DMS79 treated with DMSO at 0.1 percent for 48 hours (cell line): ENCODE measurements at regions not wholly inside any gene's neighbourhood (a gene's known extent, or its start where the extent isn't known, plus 50 kb on each side); places are given as distances from the start of the nearest gene placed in this dataset.
"Not testable (repeated sequence)": the region's sequence is repeated elsewhere in the genome, so short reads cannot be mapped to it uniquely, and the experiment has no call there.

ENCODE experiments used
- DNase-seq: peaks from one replicate; lab custom pipeline; 2025; lab: John Stamatoyannopoulos, UW

DNA sequence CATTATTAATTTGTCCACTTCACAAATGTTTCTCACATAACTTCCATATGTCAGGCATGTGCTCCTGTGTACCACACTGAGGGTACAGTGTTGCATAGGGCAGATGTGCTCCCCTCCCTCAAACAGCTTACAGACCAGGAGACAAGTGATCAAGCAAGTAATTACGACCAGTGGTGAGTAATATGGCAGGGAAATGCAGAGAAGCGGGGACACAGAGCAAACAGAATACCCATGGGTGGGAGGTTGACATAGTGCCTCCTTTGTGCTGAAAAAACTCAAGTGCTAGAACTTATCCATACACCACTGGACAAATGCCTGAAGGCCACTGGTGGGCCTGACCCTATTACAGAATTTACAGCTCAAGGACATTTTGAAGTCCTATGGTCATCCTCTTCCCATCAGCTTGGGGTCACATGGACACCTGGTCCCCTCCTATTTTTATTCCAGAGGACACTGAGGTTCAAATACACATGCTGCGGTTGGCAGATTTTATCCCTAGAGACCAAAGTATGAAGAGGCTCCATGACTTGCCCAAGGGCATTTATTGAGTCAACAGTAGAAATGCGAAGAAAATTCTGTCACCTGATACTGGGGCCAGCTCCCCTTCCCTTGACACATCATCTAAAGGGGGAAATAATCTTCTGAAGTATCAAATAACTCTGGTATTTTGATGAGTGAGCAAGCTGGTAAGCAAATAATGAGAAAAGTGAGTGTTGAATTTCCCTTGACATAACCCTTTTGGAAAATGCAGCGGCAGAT lies 116.6 kb downstream of the QRSL1 start:
- peak; percentile 65 for DNase-seq

DNA sequence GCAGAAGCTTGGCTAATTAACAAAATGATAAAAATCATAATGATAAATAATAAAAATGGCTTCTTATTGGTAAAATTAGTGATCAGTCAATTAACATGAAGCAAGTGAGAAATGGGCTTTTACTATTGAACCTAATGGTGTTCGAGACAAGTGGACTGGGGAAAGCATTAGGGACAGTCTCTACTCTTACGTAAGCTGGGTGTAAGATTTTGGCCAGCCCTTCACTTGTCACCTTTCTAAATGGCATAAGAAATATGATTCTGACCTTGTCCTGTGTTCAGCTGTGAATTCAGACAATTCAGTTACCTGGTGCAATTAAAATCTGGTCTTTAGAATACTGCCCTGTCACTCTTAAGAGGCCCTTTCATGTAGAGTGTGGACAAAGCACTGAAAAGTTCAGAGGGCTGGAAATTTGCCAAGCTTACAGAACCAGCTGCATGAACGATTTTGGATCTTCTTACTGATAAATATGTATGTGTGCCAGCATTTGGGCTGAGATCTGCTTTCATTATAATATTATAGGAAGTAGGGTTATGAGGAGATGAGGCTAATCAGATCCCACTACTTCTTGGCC lies 115.9 kb downstream of the QRSL1 start:
- DNase-seq: peak; percentile 52

DNA sequence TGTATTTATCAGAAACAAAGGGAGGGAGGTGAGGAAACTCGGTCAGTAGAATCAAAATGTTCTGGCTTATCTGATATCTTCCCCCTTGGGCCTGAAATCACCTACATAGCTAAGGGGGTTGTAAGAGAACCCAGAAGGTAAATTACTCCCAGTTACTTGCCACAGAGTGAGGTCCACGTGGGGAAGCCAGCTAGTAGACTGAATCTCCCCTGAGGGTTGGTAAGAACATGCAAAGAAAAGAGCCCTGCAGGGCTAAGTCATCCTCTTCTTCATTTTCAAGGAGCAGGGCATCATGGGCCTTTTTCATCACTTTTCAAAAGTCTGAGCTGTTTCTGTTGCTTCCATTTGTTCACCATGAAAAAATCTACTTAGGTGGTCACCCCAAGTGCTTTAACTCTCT lies 115.4 kb downstream of the QRSL1 start:
- DNase-seq: no peak

DNA sequence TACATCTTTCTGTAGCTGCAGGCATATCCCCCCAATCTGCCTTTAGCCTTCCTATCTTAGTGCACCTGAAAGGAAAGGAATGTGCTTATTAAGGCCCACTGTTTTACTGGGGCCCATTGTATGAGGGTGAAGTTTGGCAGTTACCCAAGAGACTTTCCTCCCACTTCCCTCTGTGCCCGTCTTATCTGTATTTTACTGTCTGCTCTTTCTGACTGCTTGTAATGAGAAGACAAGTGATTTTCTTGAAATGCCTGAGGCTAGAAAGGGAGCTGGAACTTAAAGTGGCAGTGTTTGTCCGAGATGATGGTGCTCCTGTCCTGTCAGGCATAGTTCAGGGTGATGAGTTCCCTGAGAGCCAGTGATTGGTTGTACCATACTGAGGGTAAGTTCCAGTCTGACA lies 114.7 kb downstream of the QRSL1 start:
- not testable (repeated sequence) for DNase-seq

DNA sequence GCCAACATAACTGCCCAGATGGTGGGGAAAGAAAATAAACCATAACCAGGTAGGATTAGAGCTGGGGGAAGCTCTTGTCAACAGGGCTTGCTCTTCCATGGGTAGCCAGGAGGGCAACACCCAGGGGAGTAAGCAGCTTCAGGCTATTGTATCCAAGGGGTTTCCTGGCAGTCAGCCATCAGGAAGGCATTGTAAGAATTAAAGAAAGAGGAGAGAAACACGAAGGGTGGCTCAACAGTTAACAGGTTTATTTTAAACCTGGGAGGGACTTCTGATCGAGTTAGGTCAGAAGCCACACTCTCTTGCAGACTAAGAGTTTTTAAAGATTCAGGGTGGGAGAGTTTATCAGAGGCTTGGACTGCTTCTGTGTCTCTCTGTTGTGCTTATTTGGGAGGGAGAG lies 114.2 kb downstream of the QRSL1 start:
- DNase-seq: no peak

DNA sequence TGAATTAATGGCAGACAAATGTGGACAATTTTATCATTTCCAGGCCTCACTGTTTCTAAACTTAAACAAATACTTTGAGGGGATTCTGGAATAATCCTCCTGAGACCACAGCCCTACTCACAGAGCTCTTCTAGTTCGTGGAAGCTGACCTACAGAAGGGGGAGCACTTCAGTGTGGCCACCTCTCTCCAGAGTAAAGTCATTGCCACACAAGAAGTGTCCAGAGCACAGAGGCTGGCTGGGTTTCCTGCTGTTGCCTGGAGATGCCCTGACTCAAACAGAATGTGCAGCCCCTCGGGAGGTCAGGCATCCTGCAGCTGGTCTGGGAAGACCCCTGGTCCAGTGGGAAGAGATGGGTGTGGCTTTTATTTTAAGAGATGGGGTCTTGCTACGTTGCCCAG lies 110.9 kb downstream of the QRSL1 start:
- no peak for DNase-seq

DNA sequence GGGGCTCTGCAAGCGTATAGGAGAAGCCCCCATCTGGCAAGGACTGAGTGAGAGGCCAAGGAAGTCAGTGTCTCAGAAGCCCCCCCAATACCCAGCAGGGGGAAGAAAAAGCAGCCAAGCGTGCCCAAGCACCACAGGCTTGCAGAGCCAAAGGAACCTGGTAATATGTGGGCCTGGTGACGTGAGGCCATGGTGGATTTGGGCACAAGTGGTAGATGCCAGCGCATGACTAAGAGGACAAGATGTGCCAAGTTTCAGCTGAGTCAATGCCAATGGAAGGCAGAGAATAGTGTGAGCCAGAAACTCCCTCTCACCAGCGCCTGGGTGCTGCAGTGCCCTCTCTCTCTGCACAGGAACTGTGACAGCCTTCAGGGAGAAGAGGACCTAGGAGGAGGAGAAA lies 110.0 kb downstream of the QRSL1 start:
- DNase-seq: peak; percentile 70

DNA sequence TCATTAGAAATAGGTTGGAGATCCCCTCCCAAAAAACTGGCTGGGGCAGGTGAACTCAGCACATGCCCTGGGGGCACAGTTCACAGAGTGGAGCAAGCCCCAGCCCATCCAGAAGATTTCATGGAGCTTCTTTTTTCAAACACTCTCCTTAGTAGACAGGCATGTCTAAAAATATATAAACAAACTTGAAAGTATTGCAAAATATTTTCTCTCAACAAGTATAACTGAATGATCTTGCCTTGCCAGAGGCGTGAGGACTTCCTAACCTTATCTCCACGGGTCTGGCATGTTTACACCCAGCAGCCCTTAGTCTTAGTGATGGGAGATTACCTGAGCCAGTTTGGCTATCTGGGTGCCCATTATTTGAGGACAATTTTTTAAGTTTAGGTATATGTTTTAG lies 107.1 kb downstream of the QRSL1 start:
- DNase-seq: no peak

DNA sequence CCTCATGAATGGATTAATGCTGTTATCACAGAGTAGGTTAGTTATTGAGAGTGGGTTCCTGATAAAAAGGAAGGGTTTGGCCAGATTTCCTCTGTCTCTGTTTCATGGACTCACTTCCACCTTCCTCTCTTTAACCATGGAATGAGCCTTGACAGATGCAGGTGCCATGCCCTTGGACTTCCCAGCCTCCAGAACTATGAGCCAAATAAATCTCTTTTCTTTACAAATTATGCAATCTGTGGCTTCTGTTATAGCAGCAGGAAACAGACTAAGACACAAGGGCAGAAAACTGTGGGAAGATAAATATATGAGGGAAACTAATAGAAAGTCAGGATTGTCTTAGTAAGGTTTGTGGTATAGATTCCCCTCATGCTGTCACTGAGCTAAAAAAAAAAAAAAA lies 106.5 kb downstream of the QRSL1 start:
- no peak for DNase-seq

DNA sequence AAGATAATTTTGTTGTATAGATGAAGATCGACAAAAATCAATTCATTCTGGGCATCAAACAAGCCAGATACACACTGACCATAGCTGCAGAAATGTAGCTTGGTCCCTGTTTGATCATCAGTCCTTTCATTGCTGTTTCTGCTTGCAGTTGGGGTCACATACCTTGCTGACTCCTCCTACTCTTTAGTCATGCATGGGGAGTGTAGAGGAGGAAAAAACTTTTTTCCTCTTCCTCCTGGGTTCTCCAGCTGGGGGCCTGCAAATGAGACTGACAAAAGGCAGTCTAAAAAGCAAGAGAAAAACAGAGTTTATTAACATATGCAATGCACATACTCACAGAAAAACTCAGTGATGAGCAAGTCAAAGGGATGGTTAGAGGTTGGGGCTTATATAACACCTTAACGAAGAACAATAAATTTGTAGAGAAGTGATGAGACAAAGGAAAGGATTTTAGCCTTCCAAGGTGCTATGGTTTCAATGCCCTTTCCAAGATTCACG lies 105.8 kb downstream of the QRSL1 start:
- DNase-seq: no peak

DNA sequence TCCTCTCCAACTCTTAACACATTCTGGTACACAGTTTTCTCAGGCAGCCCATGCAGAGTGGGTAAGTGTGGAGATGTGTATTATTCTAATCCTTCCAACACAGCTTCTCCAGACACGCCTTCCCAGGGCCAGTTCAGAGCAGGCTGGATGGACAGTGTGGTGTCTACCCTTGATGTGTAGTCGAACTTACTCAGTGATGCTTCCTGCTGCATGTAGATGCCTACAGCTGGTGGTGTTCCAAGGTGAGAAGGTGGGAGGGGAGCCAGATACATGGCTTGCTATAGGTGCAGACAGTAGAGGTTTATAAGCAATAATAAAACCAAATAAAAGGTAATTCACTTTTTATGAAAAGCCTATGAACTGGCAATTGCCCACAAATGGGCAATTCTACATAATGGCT lies 104.0 kb downstream of the QRSL1 start:
- DNase-seq: no peak

DNA sequence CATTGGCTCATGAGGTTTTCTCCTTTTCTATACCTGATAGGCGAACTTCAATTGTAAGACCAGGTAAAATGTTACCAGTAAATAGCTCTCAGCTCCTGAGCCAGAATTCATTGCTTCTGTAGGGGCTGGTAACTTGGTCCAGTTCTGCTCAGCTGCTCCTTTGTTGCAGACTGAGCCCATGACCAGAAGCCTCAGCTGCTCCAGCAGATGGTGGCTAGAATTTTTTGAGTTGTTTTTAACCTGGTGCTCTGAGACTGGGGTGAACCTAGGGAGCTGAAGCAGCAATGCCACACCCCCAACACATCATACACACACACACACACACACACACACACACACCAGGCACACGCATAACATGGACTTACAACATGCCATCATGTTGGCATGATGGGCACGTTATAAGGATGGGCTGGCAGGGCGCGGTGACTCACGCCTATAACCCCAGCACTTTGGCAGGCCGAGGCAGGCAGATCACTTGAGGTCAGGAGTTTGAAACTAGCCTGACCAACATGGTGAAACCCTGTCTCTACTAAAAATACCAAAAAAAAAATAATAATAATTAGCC lies 103.1 kb downstream of the QRSL1 start:
- no peak for DNase-seq

DNA sequence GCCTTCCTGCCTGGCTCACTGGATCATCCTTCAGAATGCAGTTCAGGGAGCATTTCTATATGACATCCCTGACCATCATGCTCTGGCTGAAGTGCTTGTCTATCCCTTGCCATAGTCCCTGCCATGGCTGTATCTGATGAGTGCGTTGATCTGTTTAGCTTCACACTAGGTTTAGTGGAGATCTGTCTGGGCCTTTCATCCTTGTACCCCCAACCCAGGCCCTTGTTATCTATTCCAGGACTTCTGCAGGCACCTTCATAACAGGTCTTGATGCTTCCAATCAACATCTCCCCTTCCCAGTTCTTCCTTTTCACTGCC lies 102.4 kb downstream of the QRSL1 start:
- DNase-seq: no peak

DNA sequence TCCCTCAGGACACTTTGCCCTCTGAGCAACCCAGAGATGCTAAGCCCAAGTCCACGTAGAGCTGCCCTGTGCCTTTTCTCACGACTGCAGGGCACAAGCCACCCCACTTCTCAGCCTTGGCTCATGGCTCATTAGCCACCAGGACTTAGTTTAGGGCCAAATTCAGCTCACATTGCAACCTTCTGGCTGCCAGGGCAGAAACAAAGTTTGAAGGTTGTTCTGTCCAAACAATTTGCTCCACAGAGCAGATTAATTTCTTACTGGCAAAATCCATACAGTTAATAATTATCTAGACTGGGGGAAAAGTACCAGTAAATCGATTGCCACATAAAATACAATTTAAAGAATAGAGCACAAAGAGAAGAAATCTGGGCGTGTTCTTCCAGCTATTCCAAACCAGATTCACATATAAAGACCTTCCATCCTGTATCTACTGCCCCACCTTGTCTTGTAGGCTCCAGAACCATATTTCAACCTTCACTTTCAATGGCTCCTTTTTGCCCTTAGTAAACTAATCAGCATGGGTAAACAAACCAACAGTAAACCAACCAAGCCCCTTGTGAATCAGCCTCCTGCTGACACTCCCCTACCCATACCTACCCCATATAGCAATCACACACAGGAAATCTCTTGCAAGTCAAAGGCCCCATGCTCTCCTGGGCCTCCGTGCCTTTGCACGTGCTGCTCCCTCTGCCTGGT lies 101.9 kb downstream of the QRSL1 start:
- DNase-seq: no peak

DNA sequence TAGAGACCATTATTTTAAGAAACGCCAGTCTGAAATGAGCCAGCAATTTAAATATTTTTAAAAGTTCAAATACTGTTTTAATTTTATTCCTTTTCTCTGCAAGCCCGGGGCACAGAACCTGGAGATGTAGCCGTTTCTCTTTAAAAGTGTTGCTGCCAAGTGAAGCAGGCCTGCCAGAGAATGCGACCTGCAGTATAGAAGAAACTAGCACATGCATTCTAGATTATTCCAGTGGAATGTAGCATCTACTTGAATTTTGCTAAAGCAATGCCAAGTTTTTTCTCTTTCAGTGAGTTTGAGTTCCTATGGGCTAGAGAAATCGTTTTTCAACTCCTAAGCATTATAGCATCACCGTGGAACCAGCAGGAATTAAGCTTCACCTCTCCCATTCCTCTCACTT lies 101.3 kb downstream of the QRSL1 start:
- no peak for DNase-seq

DNA sequence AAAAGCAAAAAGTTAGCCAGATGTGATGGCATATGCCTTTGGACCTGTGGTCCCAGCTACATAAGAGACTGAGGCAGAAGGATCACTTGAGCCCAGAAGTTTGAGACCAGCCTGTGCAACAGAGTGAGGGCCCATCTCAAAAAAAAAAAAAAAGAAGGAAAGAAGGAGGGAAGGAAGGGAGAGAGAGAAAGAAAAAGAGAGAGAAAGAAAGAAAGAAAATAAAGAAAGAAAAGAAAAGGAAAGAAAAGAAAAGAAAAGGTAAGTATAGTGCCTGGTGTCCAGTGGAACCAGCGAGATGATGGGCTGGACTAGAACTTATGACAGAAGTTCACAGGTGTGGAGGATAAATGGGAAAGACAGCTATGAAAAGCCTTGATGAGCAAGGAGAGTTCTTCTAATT lies 100.9 kb downstream of the QRSL1 start:
- DNase-seq: no peak

DNA sequence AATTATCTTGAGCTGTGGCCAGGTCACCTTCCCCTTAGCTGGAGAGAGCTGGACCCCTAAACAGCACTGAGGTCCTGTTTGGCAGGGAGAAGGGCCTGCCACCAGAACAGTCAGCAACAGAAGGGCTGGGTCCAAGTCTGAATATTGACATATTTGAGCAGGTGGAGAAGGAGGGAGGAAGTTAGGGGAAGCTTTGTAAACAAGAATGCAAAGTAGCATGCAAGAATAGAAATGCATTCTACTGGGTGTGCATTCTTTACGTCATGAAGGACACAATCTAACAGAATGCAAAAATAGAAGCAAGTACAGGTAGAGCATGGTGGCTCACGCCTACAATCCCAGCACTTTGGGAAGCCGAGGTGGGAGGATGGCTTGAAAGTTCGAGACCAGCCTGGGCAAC lies 100.5 kb downstream of the QRSL1 start:
- no peak for DNase-seq

DNA sequence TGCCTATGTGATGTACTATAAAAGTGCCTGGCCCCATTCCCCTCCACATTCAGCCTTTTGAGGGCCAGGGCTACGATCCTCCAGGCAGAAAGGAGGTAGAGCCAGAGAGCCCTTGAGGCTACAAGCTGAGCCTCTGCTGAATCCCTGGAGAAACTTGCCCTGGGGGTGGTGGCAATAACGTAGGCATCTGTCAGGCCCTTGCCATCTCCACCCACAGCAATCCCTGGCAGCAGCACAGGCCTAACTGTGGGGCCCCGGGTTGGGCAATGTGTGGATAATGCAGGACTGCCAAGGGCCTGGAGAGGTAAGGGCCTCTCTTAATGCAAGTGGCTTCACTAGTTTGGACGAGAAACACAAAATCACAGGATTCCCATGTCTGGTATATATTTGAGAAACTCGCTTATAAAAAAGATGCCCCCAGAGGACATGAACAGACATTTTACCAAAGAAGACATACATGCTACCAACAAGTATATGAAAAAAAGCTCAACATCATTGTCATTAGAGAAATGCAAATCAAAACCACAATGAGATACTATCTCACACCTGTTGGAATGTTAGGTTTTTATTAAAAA lies 99.0 kb downstream of the QRSL1 start:
- DNase-seq: peak; percentile 73

DNA sequence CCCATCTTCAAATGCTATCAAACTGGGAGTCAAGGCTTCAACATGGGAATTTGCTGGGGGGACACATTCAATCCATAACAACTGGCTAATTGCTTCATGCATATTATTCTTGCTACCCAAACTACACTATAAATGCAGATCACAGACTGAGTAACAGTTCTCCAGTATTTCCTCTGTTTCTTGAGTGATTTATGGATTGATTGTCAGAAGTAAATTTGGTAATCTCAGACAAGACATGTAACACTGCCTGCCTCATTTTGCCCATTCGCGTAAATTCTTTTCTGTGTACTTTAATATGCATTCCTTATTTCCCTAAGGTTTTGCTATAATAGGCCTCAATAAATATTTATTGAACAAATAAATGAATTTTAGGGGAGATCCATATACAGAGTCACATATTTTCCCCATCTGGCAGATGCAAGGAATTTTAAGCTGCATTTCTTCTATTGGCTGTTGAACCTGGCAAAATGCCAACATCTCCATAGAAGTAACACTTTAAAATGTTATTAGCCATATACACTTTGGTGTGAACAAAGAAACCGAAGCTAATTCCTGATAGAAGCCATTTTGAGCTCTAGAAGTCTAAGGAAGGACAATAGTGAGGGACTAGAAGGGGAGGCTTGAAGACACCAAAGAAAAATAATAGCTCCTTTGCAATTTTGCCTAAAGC lies 98.2 kb downstream of the QRSL1 start:
- DNase-seq: peak; percentile 73

DNA sequence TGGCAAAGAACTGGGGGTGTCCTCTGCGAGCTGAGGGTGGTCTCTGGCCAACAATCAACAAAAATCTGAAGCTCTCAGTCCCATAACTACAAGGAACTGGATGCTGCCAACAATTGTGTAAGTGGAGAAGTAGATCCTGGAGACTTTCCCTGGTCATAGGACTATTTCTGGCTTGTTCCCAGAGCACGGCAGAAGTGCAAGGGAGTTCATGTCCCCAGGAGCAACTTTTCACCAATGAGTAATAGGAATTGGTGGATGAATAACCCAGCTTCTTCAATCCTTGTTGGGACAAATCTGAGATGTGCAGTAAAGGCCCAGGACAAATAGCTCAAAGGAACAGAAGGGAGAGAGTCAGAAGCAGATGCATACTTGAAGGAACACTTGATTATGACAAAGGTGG lies 95.5 kb downstream of the QRSL1 start:
- DNase-seq: no peak

DNA sequence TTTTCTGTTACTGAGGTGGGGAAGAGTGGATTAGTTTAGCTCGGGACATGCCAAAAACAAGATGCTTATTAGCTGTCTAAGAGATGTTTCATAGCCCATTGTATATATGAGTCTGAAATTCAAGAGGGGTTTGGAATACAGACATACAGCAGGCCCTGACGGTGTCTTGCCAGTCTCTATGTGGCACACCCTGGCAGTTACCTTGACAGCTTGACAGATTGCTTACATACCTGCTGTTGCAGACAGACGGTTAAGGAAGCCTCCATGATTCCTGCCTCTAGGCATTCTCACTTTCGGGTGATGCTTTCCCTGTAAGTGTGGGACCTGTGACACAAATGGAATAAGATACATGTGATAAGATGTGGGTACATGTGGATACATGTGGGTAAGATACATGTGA lies 95.0 kb downstream of the QRSL1 start:
- DNase-seq: no peak

DNA sequence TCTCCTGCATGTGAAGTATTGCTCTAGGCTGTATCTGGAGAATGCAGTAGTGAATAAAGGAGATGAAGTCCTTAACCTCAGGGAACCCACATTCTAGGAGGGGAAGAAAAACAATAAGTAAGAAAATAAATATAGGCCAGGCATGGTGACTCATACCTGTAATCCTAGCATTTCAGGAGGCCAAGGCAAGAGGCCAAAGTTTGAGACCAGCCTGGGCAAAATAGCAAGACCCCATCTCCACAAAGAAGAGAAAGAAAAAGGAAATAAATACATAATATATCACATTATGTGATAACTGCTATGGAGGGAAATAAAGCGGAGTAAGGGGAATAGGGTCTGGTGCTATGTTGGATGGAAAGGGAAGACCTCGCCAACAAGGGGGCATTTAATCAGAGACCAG lies 94.0 kb downstream of the QRSL1 start:
- DNase-seq: not testable (repeated sequence)
